GM21529 (cell line): ENCODE measurements at regions not wholly inside any gene's neighbourhood (a gene's known extent, or its start where the extent isn't known, plus 50 kb on each side); places are given as distances from the start of the nearest gene placed in this dataset.

Experiments
- ATAC-seq: cut with Tn5 transposase; IDR thresholded peaks from one replicate; pipeline ENCODE4 v1.9.1; 2021; ENCODE audit not compliant: unreplicated experiment

- no peak for ATAC-seq
Measured at GRCh38 chr9:115914291-115914690, 239.3 kb upstream of the PAPPA start.

- ATAC-seq: no peak
Measured at GRCh38 chr9:115921301-115921700, 232.3 kb upstream of the PAPPA start.

- no peak for ATAC-seq
Measured at GRCh38 chr9:115922444-115922843, 231.1 kb upstream of the PAPPA start.

GRCh38 chr9:115923410-115923809 is 230.2 kb upstream of the PAPPA start:
- no peak for ATAC-seq

GRCh38 chr9:115923903-115924668 is 229.5 kb upstream of the PAPPA start:
- no peak for ATAC-seq

GRCh38 chr9:115924669-115924987 is 229.0 kb upstream of the PAPPA start:
- no peak for ATAC-seq

- no peak for ATAC-seq
Measured at GRCh38 chr9:115925424-115925823, 228.2 kb upstream of the PAPPA start.

GRCh38 chr9:115930472-115930871 is 223.1 kb upstream of the PAPPA start:
- no peak for ATAC-seq

- ATAC-seq: no peak
Measured at GRCh38 chr9:115938479-115938878, 215.1 kb upstream of the PAPPA start.

- ATAC-seq: no peak
Measured at GRCh38 chr9:115939065-115939765, 214.4 kb upstream of the PAPPA start.

GRCh38 chr9:115941561-115942315 is 211.9 kb upstream of the PAPPA start:
- ATAC-seq: no peak

GRCh38 chr9:115943431-115944165 is 210.0 kb upstream of the PAPPA start:
- no peak for ATAC-seq

GRCh38 chr9:115944166-115944948 is 209.2 kb upstream of the PAPPA start:
- no peak for ATAC-seq

GRCh38 chr9:115945009-115945431 is 208.6 kb upstream of the PAPPA start:
- ATAC-seq: no peak

- ATAC-seq: no peak
Measured at GRCh38 chr9:115946530-115946929, 207.1 kb upstream of the PAPPA start.

- no peak for ATAC-seq
Measured at GRCh38 chr9:115951977-115952376, 201.6 kb upstream of the PAPPA start.

GRCh38 chr9:115952430-115953292 is 200.9 kb upstream of the PAPPA start:
- no peak for ATAC-seq

- ATAC-seq: no peak
Measured at GRCh38 chr9:115956371-115956770, 197.2 kb upstream of the PAPPA start.

- no peak for ATAC-seq
Measured at GRCh38 chr9:115957585-115957984, 196.0 kb upstream of the PAPPA start.
